Suprapubic skin (tissue), 4 donors: ENCODE measurements at regions not wholly inside any gene's neighbourhood (a gene's known extent, or its start where the extent isn't known, plus 50 kb on each side); places are given as distances from the start of the nearest gene placed in this dataset.

Experiments
- DNase-seq, 2 donors: peaks; one replicate each; pipeline ENCODE4 v3.0.0-alpha.2; 2019; ENCODE audit warnings: low spot score in 2 of 2
- H3K27ac ChIP-seq: fragments of 200-600 bp; sonication (generic); one replicate; pipeline ENCODE4 v1.5.1; 2019
- H3K27me3 ChIP-seq: fragments of 200-600 bp; sonication (generic); one replicate; pipeline ENCODE4 v1.5.1; 2019
- H3K36me3 ChIP-seq: fragments of 200-600 bp; sonication (generic); one replicate; pipeline ENCODE4 v1.5.1; 2019
- H3K4me1 ChIP-seq: fragments of 200-600 bp; sonication (generic); one replicate; pipeline ENCODE4 v1.5.1; 2019
- H3K4me3 ChIP-seq: fragments of 200-600 bp; sonication (generic); one replicate; pipeline ENCODE4 v1.5.1; 2019; ENCODE audit warnings: mild to moderate bottlenecking
- H3K9me3 ChIP-seq: fragments of 200-600 bp; sonication (generic); one replicate; pipeline ENCODE4 v1.5.1; 2019
- CTCF ChIP-seq, 2 donors: fragments of 200-600 bp in 1 of 2; fragments of 450-650 bp in 1 of 2; sonication (generic) in 1 of 2; IDR thresholded peaks; one replicate each; pipeline ENCODE4 v1.5.1; 2016 to 2019; ENCODE audit warnings: antibody characterized with exemption in 2 of 2, mild to moderate bottlenecking in 1 of 2, moderate library complexity in 1 of 2
- EP300 ChIP-seq: sonication (generic); formaldehyde crosslinking; IDR thresholded peaks from one replicate; pipeline ENCODE4 v1.6.1; 2017; ENCODE audit warnings: antibody characterized with exemption
- POLR2A ChIP-seq, 2 donors: fragments of 450-650 bp; IDR thresholded peaks; one replicate each; pipeline ENCODE4 v1.6.1; 2017; ENCODE audit warnings: antibody characterized with exemption in 2 of 2, mild to moderate bottlenecking in 2 of 2, moderate library complexity in 2 of 2
- POLR2AphosphoS5 ChIP-seq, 3 donors: sonication (generic); formaldehyde crosslinking; IDR thresholded peaks; one replicate each; pipeline ENCODE4 v1.6.1; 2017; ENCODE audit warnings: antibody characterized with exemption in 3 of 3
- WGBS: methylation state at CpG from one replicate; pipeline ENCODE4 v1.1.5; 2018; 5-methylcytosine and 5-hydroxymethylcytosine counted together

- WGBS: 65% methylated on average over 5 of the region's 5 CpGs
- H3K36me3 ChIP-seq: no peaks in the 10 kb centered on the region
- no peaks in the 10 kb centered on the region for H3K9me3 ChIP-seq
- no peaks in the 10 kb centered on the region for H3K4me1 ChIP-seq
- no peak for DNase-seq
- no peak overlapping the region for H3K27ac ChIP-seq
- no peak for TF ChIP-seq EP300
- no peak for TF ChIP-seq POLR2AphosphoS5 (IDR thresholded peaks at IDR 0.05)
- no peak for TF ChIP-seq POLR2A (IDR thresholded peaks at IDR 0.05)
- no peak for TF ChIP-seq CTCF (IDR thresholded peaks at IDR 0.05)
- no peaks in the 10 kb centered on the region for H3K27me3 ChIP-seq
- H3K4me3 ChIP-seq: no peak overlapping the region
Measured at GRCh38 chr2:176678571-176678970, 409.3 kb downstream of the MTX2 start.

DNA sequence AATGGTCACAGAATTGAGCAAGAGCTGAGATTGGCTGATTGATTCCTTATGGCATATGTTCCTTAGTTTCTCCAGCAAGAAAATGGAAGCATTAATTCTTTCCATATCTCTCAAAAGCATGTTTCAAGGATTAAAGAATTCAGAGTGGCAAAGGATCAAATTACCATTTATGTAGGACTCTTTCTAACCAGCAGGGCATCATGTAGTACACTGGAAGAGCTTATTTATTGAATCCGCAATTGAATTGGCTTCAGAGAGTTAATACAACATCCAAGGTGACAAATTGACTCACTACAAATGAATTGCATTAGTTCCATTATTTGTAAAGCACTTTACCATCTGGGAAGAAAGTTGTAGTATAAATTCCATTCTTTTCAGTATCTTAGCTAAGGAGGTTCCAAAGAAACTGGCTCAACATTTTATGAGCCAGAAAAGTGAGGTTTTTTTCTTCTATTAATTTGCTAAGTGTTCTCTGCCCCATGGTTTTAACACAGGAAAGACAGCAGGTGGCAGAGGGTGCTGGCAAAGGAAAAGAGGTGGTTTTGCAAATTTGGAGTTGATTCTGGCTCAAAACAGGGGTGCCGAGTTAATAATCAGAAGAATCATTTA is 409.9 kb downstream of the MTX2 start:
- H3K4me1 ChIP-seq: no peaks in the 10 kb centered on the region
- TF ChIP-seq POLR2AphosphoS5 (IDR thresholded peaks at IDR 0.05) (no peak), EP300 (no peak), POLR2A (IDR thresholded peaks at IDR 0.05) (no peak), CTCF (IDR thresholded peaks at IDR 0.05) (no peak)
- DNase-seq: no peak
- no peaks in the 10 kb centered on the region for H3K9me3 ChIP-seq
- no peaks in the 10 kb centered on the region for H3K27me3 ChIP-seq
- H3K27ac ChIP-seq: no peak overlapping the region
- no peaks in the 10 kb centered on the region for H3K36me3 ChIP-seq
- 80% methylated on average over 2 of the region's 2 CpGs for WGBS
- H3K4me3 ChIP-seq: no peak overlapping the region

DNA sequence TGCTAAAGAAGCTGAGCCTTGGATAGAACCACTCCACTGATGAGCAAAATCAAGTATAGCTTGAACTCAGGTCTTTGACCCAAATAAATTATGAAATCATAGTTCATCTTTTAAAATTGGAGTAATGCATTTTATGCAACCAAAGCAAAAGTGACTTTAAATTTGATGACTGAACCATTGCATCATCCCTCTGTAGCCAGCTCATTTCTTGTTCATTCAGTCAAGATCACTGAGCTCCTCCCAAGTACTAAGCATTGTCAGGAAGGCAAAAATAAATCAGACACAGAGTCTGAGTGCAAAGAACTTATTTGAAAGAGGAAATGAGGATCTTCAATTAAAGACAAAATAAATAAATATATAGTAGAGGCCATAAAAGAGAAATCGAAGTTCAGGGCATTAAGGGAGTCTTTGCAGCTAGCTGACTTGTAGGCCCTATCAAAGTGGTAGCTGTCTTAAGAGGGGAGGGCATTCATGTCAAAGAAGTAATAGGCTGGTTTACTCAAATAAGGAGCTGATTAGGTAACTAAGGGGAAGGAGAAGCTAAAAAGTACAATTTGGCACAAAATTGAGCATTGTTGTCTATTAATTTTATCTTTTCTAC is 411.8 kb downstream of the MTX2 start:
- DNase-seq: no peak
- Histone ChIP-seq H3K27me3 (peaks cover 2% of the 10 kb centered on the region), H3K36me3 (no peaks in the 10 kb centered on the region), H3K9me3 (no peaks in the 10 kb centered on the region), H3K4me1 (no peaks in the 10 kb centered on the region), H3K4me3 (no peak overlapping the region), H3K27ac (no peak overlapping the region)
- WGBS: 84% methylated on average over 1 of the region's 1 CpG
- TF ChIP-seq CTCF (IDR thresholded peaks at IDR 0.05): no peak
- no peak for TF ChIP-seq POLR2A (IDR thresholded peaks at IDR 0.05)
- no peak for TF ChIP-seq POLR2AphosphoS5 (IDR thresholded peaks at IDR 0.05)
- TF ChIP-seq EP300: no peak

GRCh38 chr2:176681584-176682115 is 412.4 kb downstream of the MTX2 start:
- no peak for DNase-seq
- Histone ChIP-seq H3K9me3 (no peaks in the 10 kb centered on the region), H3K36me3 (no peaks in the 10 kb centered on the region), H3K27ac (peak overlapping the region; percentile 16), H3K27me3 (peaks cover 4% of the 10 kb centered on the region), H3K4me1 (no peaks in the 10 kb centered on the region), H3K4me3 (no peak overlapping the region)
- TF ChIP-seq EP300: no peak
- TF ChIP-seq POLR2AphosphoS5 (IDR thresholded peaks at IDR 0.05): no peak
- TF ChIP-seq CTCF (IDR thresholded peaks at IDR 0.05): no peak
- TF ChIP-seq POLR2A (IDR thresholded peaks at IDR 0.05): no peak
- 41% methylated on average over 1 of the region's 1 CpG for WGBS

DNA sequence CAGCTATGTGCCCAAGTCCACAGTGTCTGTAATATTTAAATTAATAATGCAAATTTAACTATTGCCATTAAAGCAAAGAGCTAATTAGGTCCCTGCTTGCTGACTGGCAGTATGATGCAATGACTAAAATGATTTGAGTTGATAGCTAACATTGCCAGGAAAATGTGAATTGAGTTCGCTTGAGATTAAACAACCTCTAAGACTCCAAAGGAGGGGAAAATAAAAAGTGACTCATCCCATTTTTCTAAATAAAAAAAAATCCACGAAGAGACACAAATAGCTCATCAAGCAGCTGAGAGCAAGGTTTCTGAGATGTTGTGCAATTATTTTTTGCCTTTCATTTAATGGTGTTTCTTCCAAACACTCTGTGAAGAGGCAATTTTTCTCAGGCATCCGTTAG is 413.0 kb downstream of the MTX2 start:
- WGBS: 32% methylated on average over 3 of the region's 3 CpGs

More for the DNA sequence above, 413.0 kb downstream of the MTX2 start:
- DNase-seq: no peak
- H3K36me3 ChIP-seq: no peaks in the 10 kb centered on the region
- H3K4me1 ChIP-seq: no peaks in the 10 kb centered on the region
- H3K9me3 ChIP-seq: no peaks in the 10 kb centered on the region
- peaks cover 4% of the 10 kb centered on the region for H3K27me3 ChIP-seq
- peak overlapping the region; percentile 16 for H3K27ac ChIP-seq
- TF ChIP-seq CTCF (IDR thresholded peaks at IDR 0.05) (no peak), POLR2A (IDR thresholded peaks at IDR 0.05) (no peak), POLR2AphosphoS5 (IDR thresholded peaks at IDR 0.05) (no peak), EP300 (no peak)
- H3K4me3 ChIP-seq: no peak overlapping the region
